Upper lobe of left lung (tissue), 6 donors: ENCODE measurements at regions not wholly inside any gene's neighbourhood (a gene's known extent, or its start where the extent isn't known, plus 50 kb on each side); places are given as distances from the start of the nearest gene placed in this dataset.

Experiments
- ATAC-seq, 2 donors: fragments of 200-7000 bp; cut with Tn5 transposase; one replicate each; pipeline ENCODE4 v1.9.1; 2022; ENCODE audit warnings: mild to moderate bottlenecking in 2 of 2, moderate library complexity in 2 of 2; ENCODE audit not compliant: low FRiP score in 2 of 2
- DNase-seq, 2 donors: peaks; one replicate each; pipeline ENCODE4 v3.0.0-alpha.2; 2019 to 2020
- H3K27ac ChIP-seq, 4 donors: fragments of 200-600 bp; sonication (generic); one replicate each; pipeline ENCODE4 v1.5.1; 2016 to 2019
- H3K27me3 ChIP-seq, 4 donors: fragments of 200-600 bp; sonication (generic); one replicate each; pipeline ENCODE4 v1.5.1; 2017 to 2019
- H3K36me3 ChIP-seq, 4 donors: fragments of 200-600 bp; sonication (generic); one replicate each; pipeline ENCODE4 v1.5.1; 2016 to 2019
- H3K4me1 ChIP-seq, 4 donors: fragments of 200-600 bp; sonication (generic); one replicate each; pipeline ENCODE4 v1.5.1; 2018 to 2019
- H3K4me3 ChIP-seq, 4 donors: fragments of 200-600 bp; sonication (generic); one replicate each; pipeline ENCODE4 v1.5.1; 2017 to 2019; ENCODE audit warnings: mild to moderate bottlenecking in 2 of 4, moderate library complexity in 1 of 4
- H3K9me3 ChIP-seq, 4 donors: fragments of 200-600 bp; sonication (generic); one replicate each; pipeline ENCODE4 v1.5.1; 2018 to 2019
- EP300 ChIP-seq, 4 donors: sonication (generic); formaldehyde crosslinking; IDR thresholded peaks; one replicate each; pipeline ENCODE4 v1.5.1; 2017; ENCODE audit warnings: antibody characterized with exemption in 4 of 4, control low read depth in 2 of 4
- POLR2A ChIP-seq, 4 donors: fragments of 450-650 bp; IDR thresholded peaks; one replicate each; pipeline ENCODE4 v1.5.1; 2016 to 2017; ENCODE audit warnings: antibody characterized with exemption in 4 of 4, mild to moderate bottlenecking in 2 of 4
- POLR2AphosphoS5 ChIP-seq, 2 donors: sonication (generic); formaldehyde crosslinking; IDR thresholded peaks; one replicate each; pipeline ENCODE4 v1.5.1; 2017; ENCODE audit warnings: antibody characterized with exemption in 2 of 2
- WGBS, 2 donors: methylation state at CpG; one replicate each; pipeline ENCODE4 v1.1.5; 2017 to 2018; 5-methylcytosine and 5-hydroxymethylcytosine counted together
- TF ChIP-seq, protein P1 (sequence below), 6 experiments: fragments of 450-650 bp in 4 of 6; fragments of 200-600 bp in 2 of 6; sonication (generic) in 2 of 6; IDR thresholded peaks; one replicate each; pipeline ENCODE4 v1.5.1; 2016 to 2019; ENCODE audit warnings: antibody characterized with exemption in 6 of 6
- donor health status: DM: no; HTN: no; CAD: no; lungs with moderate emphysema.
- donor health status: DM: no; HTN: yes; CAD: no; lungs with severe emphysema.

DNA sequence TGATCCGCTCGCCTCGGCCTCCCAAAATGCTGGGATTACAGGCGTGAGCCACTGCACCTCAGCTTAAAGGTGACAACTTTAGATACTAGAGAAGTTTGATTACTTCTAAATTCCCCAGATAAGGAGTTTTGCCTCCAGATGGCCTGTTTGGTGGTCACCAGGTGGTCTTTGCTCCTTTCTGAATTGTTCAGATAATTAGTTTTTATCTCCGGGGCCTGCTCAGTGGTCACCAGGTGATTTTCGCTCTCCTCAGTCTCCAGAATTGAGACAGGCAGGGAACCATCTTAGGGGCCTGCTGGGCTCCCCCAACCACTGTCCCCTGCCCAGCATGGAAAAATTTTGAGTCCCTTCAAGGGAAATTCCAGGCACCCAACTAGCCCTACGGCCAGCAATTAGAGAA, 62.6 kb downstream of the GPR6 start:
- H3K27ac ChIP-seq: no peak overlapping the region
- peaks cover 3 to 14% (median 10%) of the 10 kb centered on the region in 4 donors for H3K4me1 ChIP-seq
- ATAC-seq (no peak), DNase-seq (no peak)
- H3K4me3 ChIP-seq: no peak overlapping the region
- H3K36me3 ChIP-seq: no peaks in the 10 kb centered on the region
- 85 to 96% methylated on average over 6 to 7 of the region's 7 CpGs for WGBS, 2 donors
- TF ChIP-seq POLR2A (IDR thresholded peaks at IDR 0.05) (no peak), EP300 (IDR thresholded peaks at IDR 0.05) (no peak), POLR2AphosphoS5 (IDR thresholded peaks at IDR 0.05) (no peak)
- TF ChIP-seq, protein P1, sequence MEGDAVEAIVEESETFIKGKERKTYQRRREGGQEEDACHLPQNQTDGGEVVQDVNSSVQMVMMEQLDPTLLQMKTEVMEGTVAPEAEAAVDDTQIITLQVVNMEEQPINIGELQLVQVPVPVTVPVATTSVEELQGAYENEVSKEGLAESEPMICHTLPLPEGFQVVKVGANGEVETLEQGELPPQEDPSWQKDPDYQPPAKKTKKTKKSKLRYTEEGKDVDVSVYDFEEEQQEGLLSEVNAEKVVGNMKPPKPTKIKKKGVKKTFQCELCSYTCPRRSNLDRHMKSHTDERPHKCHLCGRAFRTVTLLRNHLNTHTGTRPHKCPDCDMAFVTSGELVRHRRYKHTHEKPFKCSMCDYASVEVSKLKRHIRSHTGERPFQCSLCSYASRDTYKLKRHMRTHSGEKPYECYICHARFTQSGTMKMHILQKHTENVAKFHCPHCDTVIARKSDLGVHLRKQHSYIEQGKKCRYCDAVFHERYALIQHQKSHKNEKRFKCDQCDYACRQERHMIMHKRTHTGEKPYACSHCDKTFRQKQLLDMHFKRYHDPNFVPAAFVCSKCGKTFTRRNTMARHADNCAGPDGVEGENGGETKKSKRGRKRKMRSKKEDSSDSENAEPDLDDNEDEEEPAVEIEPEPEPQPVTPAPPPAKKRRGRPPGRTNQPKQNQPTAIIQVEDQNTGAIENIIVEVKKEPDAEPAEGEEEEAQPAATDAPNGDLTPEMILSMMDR (IDR thresholded peaks at IDR 0.05): no peak
- H3K27me3 ChIP-seq: no peaks in the 10 kb centered on the region
- H3K9me3 ChIP-seq: no peaks in the 10 kb centered on the region

DNA sequence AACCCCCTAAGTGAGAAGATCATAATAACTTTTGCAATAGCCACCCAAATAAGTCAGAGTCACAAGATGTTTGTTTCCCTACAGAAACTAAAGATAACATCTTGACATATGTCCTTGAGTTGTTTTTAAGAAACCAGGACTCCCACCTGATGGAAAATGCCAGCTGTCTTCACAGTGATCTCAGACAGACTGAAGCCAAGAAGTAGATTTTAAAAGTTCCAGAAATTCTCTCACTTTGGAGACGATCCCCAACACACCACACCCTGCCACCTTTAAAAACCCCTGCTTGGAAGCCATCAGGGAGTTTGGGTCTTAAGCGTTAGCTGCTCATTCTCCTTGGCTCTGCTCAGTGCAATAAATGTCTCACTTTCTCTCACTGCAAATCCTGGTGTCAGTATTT, 63.0 kb downstream of the GPR6 start:
- TF ChIP-seq POLR2AphosphoS5 (IDR thresholded peaks at IDR 0.05) (no peak), POLR2A (IDR thresholded peaks at IDR 0.05) (no peak), EP300 (IDR thresholded peaks at IDR 0.05) (no peak)
- TF ChIP-seq, protein P1 (IDR thresholded peaks at IDR 0.05): no peak
- H3K4me1 ChIP-seq: peaks cover 3 to 14% (median 10%) of the 10 kb centered on the region in 4 donors
- H3K9me3 ChIP-seq: no peaks in the 10 kb centered on the region
- DNase-seq: no peak
- WGBS, 2 donors: 70 to 78% methylated on average over 2 of the region's 2 CpGs
- no peaks in the 10 kb centered on the region for H3K36me3 ChIP-seq
- H3K27me3 ChIP-seq: no peaks in the 10 kb centered on the region
- ATAC-seq: no peak
- no peak overlapping the region for H3K4me3 ChIP-seq
- H3K27ac ChIP-seq: no peak overlapping the region

DNA sequence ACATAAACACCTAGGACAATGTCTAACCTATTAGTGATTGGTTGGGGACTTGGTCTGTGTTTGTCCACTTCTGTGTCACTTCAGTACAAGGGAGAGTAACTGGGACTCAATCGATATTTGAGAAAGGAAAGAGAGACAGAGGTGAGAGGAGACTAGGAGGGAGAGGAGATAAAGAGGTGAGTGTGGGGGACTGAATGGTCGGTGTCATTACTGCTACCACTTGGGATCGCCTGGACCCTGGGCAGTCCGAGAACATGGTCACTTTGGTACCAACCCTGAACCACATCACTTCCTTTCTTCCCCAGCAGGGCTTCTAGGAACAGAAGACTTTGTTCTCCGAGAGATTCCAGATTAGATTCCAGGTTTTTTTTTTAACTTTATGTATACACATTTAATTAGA, 63.7 kb downstream of the GPR6 start:
- TF ChIP-seq POLR2AphosphoS5 (IDR thresholded peaks at IDR 0.05) (no peak), POLR2A (IDR thresholded peaks at IDR 0.05) (no peak), EP300 (IDR thresholded peaks at IDR 0.05) (no peak)
- TF ChIP-seq, protein P1 (IDR thresholded peaks at IDR 0.05): no peak
- Histone ChIP-seq H3K4me1 (peaks cover 3 to 14% (median 10%) of the 10 kb centered on the region in 4 donors), H3K27ac (no peak overlapping the region), H3K9me3 (no peaks in the 10 kb centered on the region), H3K36me3 (no peaks in the 10 kb centered on the region), H3K4me3 (no peak overlapping the region), H3K27me3 (no peaks in the 10 kb centered on the region)
- 84 to 85% methylated on average over 5 of the region's 5 CpGs for WGBS, 2 donors
- no peak for ATAC-seq
- no peak for DNase-seq

DNA sequence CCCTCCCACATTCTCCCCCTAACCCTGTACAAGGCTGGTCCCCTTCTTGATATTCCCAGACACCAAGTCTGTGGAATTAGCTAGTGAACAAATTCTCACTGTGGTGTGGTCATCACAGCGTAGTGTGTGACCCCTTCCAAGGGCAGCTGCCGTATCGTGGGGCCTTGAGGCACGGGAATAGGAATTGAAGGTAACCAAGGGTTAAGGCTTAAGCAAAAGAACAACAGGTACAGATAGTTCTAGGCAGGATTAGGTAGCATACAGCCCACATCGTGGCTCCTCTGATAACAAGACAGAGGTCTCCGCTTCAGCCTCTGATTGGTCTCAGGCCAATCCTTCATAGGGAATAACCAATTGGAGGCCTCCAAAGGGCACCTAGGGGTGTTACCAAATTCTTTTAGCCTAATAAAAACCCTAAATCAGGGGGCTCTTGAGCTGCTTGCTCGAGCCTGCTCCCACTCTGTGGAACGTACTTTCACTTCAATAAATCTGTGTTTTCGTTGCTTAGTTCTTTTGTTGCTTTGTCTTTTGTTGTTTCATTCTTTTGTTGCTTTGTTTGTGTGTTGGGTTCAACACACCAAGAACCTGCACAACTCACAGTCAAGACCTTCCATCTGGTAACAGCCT, 64.7 kb downstream of the GPR6 start:
- DNase-seq (no peak), ATAC-seq (no peak)
- H3K36me3 ChIP-seq: no peaks in the 10 kb centered on the region
- 86 to 92% methylated on average over 8 to 9 of the region's 9 CpGs for WGBS, 2 donors
- no peak overlapping the region for H3K27ac ChIP-seq
- H3K9me3 ChIP-seq: no peaks in the 10 kb centered on the region
- no peak overlapping the region for H3K4me3 ChIP-seq
- no peak for TF ChIP-seq POLR2A (IDR thresholded peaks at IDR 0.05)
- TF ChIP-seq, protein P1 (IDR thresholded peaks at IDR 0.05): no peak
- no peak for TF ChIP-seq EP300 (IDR thresholded peaks at IDR 0.05)
- no peak for TF ChIP-seq POLR2AphosphoS5 (IDR thresholded peaks at IDR 0.05)
- no peaks in the 10 kb centered on the region for H3K27me3 ChIP-seq
- H3K4me1 ChIP-seq: peaks cover 3 to 14% (median 10%) of the 10 kb centered on the region in 4 donors

DNA sequence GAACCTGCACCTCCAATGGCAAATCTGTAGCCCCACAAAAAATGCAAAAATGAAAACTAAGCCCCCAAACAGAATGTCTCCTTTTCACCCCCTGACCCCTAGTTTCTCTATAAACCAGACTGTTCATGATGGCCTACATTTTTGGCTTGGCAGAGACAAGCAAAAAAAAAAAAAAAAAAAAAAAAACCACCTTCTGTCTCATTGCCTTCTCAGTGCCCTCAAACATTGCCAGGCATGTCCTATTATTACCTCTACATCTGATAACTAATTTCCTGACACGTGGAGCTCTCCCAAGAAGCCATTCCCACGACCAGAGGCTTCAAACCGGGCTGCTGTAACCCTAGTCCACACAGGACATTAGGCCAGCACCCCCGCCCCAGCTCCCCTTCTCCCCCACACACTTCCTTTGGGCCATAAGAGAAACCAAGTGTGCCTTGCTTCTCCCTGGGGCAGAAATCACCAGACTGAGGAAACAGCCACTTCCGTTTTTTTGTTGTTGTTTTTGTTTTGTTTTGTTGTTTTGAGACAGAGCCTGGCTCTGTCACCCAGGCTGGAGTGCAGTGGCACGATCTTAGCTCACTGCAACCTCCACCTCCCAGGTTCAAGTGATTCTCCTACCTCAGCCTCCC, 65.4 kb downstream of the GPR6 start:
- H3K27me3 ChIP-seq: no peaks in the 10 kb centered on the region
- WGBS, 2 donors: 39 to 53% methylated on average over 6 of the region's 6 CpGs
- H3K4me1 ChIP-seq: peaks cover 3 to 14% (median 10%) of the 10 kb centered on the region in 4 donors
- ATAC-seq (no peak), DNase-seq (no peak)
- no peaks in the 10 kb centered on the region for H3K36me3 ChIP-seq
- TF ChIP-seq POLR2AphosphoS5 (IDR thresholded peaks at IDR 0.05): no peak
- no peak for TF ChIP-seq POLR2A (IDR thresholded peaks at IDR 0.05)
- TF ChIP-seq, protein P1 (IDR thresholded peaks at IDR 0.05): no peak
- no peak for TF ChIP-seq EP300 (IDR thresholded peaks at IDR 0.05)
- H3K9me3 ChIP-seq: no peaks in the 10 kb centered on the region
- no peak overlapping the region for H3K4me3 ChIP-seq
- no peak overlapping the region for H3K27ac ChIP-seq
